PC-9 (cell line): ENCODE measurements at regions not wholly inside any gene's neighbourhood (a gene's known extent, or its start where the extent isn't known, plus 50 kb on each side); places are given as distances from the start of the nearest gene placed in this dataset.
A peak's percentile ranks its signal among the peaks of the same experiment; 100 is the strongest.

Experiments used
- BruUV-seq: library from RNA; stranded (reverse); fragments of 400-500 nt; replicated peaks from 2 replicates; lab custom pipeline; 2021; lab: Mats Ljungman, UMichigan
- CTCF ChIA-PET: fragments of 300-600 bp; sonication (Branson Sonifier 250); formaldehyde crosslinking; loops from one replicate; lab custom pipeline; 2022; ENCODE audit warnings: antibody characterized with exemption; lab: Charles Lee
- POLR2A ChIA-PET: fragments of 300-600 bp; sonication (Branson Sonifier 250); formaldehyde crosslinking; loops from one replicate; lab custom pipeline; 2022; ENCODE audit warnings: antibody characterized with exemption; ENCODE audit not compliant: unreplicated experiment; lab: Charles Lee
- DNase-seq, 2 experiments: peaks; one replicate each; pipeline versions ENCODE4 v3.0.0 to v3.0.0-alpha.2; 2015 to 2022; ENCODE audit warnings: mixed read lengths in 1 of 2
- H2AFZ ChIP-seq: fragments of 200-600 bp; sonication (generic); 2 replicates; pipeline ENCODE4 v1.8.1; 2017; ENCODE audit warnings: antibody characterized with exemption
- H3F3A ChIP-seq: fragments of 200-600 bp; sonication (generic); 2 replicates; pipeline ENCODE4 v1.8.1; 2017; ENCODE audit warnings: antibody characterized with exemption, mild to moderate bottlenecking, low read depth; ENCODE audit not compliant: insufficient read depth
- H3K27ac ChIP-seq: fragments of 200-600 bp; sonication (generic); 2 replicates; pipeline ENCODE4 v1.6.1; 2016; ENCODE audit warnings: mixed run types
- H3K27me3 ChIP-seq: fragments of 200-600 bp; sonication (generic); 2 replicates; pipeline ENCODE4 v1.6.1; 2016; ENCODE audit warnings: low read depth, mixed run types; ENCODE audit not compliant: insufficient read depth
- H3K36me3 ChIP-seq: fragments of 200-600 bp; sonication (generic); 2 replicates; pipeline ENCODE4 v1.6.1; 2016; ENCODE audit warnings: low read depth, mixed run types
- H3K4me1 ChIP-seq: fragments of 200-600 bp; sonication (generic); replicated peaks from 2 replicates; pipeline ENCODE4 v1.6.1; 2016; ENCODE audit warnings: mixed run types; ENCODE audit not compliant: insufficient read depth
- H3K4me2 ChIP-seq: fragments of 200-600 bp; sonication (generic); 2 replicates; pipeline ENCODE4 v1.6.1; 2017; ENCODE audit warnings: mixed run types
- H3K4me3 ChIP-seq: fragments of 200-600 bp; sonication (generic); 2 replicates; pipeline ENCODE4 v1.6.1; 2016; ENCODE audit warnings: mixed run types
- H3K79me2 ChIP-seq: fragments of 200-600 bp; sonication (generic); 2 replicates; pipeline ENCODE4 v1.6.1; 2017; ENCODE audit warnings: low read depth, mixed run types
- H3K9me2 ChIP-seq: fragments of 200-600 bp; sonication (generic); 2 replicates; pipeline ENCODE4 v1.8.1; 2017; ENCODE audit warnings: mild to moderate bottlenecking; ENCODE audit not compliant: insufficient read depth
- H3K9me3 ChIP-seq: fragments of 200-600 bp; sonication (generic); 2 replicates; pipeline ENCODE4 v1.8.1; 2016; ENCODE audit warnings: low read depth; ENCODE audit not compliant: insufficient read depth
- H4K20me1 ChIP-seq: fragments of 200-600 bp; sonication (generic); 2 replicates; pipeline ENCODE4 v1.8.1; 2017; ENCODE audit not compliant: insufficient read depth
- EZH2 ChIP-seq: fragments of 200-600 bp; sonication (generic); IDR thresholded peaks from 2 replicates; pipeline ENCODE4 v1.8.0; 2017; ENCODE audit warnings: antibody characterized with exemption, low read depth
- intact Hi-C: fragments of 100-400 bp; cut with micrococcal nuclease; formaldehyde crosslinking; loops from one replicate; pipeline ENCODE4 v1.10.0; 2022; ENCODE audit not compliant: unreplicated experiment
- TF ChIP-seq, protein P1 (sequence below): fragments of 200-600 bp; sonication (generic); conservative IDR thresholded peaks from 2 replicates; pipeline ENCODE4 v1.6.1; 2017; ENCODE audit warnings: mixed run types, antibody characterized with exemption, mild to moderate bottlenecking, moderate library complexity

DNA sequence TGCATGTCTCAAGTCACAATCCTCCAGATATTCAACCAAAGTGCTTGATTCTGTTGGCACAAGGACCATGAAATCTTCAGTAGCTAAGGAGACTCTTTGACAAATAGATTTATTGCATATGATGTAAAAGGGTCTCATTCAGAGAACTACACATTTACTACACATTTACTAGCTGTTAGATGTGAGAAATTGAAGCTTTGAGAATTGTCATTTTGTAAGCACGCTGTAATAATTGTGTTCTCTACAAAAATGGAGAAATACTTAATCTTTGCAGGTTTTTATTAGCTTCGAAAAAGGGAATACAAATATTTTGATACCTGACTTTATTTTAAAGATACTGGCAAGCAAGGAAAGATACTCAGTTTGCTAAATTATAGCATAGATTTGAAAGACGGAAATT lies 70.2 kb upstream of the CHD2 start:
- H2AFZ ChIP-seq: no peak overlapping the region

DNA sequence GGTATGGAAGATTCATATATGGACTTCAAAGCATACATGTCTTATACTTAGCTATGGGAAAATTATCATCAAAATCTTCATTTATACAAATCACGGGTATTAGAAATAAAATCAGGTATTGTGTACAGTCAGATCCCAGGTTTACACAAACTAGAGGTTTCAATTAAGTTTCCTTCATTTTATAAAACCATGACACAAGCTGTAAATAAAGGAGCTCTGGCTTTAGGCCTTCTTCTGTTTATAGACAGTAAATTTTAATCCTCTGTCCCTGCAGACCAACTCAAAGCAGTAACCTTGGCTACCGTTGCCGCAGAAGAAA lies 68.8 kb upstream of the CHD2 start:
- Histone ChIP-seq H3K27me3 (no peaks in the 10 kb centered on the region), H2AFZ (peak overlapping the region; percentile 39; the same call in 1 of the 2 replicates), H4K20me1 (no peaks in the 10 kb centered on the region), H3K9me2 (no peaks in the 10 kb centered on the region), H3K4me3 (peak overlapping the region; percentile 35; the same call in 1 of the 2 replicates), H3K36me3 (no peaks in the 10 kb centered on the region), H3K9me3 (no peaks in the 10 kb centered on the region), H3F3A (peaks cover 35% of the 10 kb centered on the region), H3K79me2 (no peaks in the 10 kb centered on the region), H3K4me1 (peaks cover 35% of the 10 kb centered on the region), H3K4me2 (peak overlapping the region; percentile 68), H3K27ac (peak overlapping the region; percentile 76)
- ChIA-PET CTCF (interaction anchor here (0.9 to 1.6 kb wide), 4 partner anchors 21 to 68 kb away, joined by 3 to 6 read pairs (median 4); no protein-coding TSS in a partner anchor), POLR2A (interaction anchor here (0.6 to 2.9 kb wide), 5 partner anchors 9 to 51 kb away, joined by 5 to 32 read pairs (median 10); no protein-coding TSS in a partner anchor)
- intact Hi-C loops: loop anchor here (1.0 kb wide), 2 partner anchors 11 to 38 kb away; no protein-coding TSS in a partner anchor
- TSS peak; percentile 92 for BruUV-seq
- no peak for DNase-seq
- TF ChIP-seq, protein P1, sequence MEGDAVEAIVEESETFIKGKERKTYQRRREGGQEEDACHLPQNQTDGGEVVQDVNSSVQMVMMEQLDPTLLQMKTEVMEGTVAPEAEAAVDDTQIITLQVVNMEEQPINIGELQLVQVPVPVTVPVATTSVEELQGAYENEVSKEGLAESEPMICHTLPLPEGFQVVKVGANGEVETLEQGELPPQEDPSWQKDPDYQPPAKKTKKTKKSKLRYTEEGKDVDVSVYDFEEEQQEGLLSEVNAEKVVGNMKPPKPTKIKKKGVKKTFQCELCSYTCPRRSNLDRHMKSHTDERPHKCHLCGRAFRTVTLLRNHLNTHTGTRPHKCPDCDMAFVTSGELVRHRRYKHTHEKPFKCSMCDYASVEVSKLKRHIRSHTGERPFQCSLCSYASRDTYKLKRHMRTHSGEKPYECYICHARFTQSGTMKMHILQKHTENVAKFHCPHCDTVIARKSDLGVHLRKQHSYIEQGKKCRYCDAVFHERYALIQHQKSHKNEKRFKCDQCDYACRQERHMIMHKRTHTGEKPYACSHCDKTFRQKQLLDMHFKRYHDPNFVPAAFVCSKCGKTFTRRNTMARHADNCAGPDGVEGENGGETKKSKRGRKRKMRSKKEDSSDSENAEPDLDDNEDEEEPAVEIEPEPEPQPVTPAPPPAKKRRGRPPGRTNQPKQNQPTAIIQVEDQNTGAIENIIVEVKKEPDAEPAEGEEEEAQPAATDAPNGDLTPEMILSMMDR: no peak
- TF ChIP-seq EZH2: no peak

More for the DNA sequence above, 70.2 kb upstream of the CHD2 start:
- H3K27me3 ChIP-seq: no peaks in the 10 kb centered on the region
- TF ChIP-seq, protein P1: no peak
- no peak for TF ChIP-seq EZH2
- H3F3A ChIP-seq: peaks cover 35% of the 10 kb centered on the region
- BruUV-seq: no TSS peak
- intact Hi-C loops: no loop called here
- H3K9me3 ChIP-seq: no peaks in the 10 kb centered on the region
- H3K27ac ChIP-seq: no peak overlapping the region
- H4K20me1 ChIP-seq: no peaks in the 10 kb centered on the region
- H3K4me1 ChIP-seq: peaks cover 35% of the 10 kb centered on the region
- DNase-seq: no peak
- CTCF ChIA-PET: no interaction called here
- POLR2A ChIA-PET: interaction anchor here (0.6 to 0.8 kb wide), 2 partner anchors 53 to 191 kb away, joined by 4 to 7 read pairs; no protein-coding TSS in a partner anchor
- no peaks in the 10 kb centered on the region for H3K79me2 ChIP-seq
- no peak overlapping the region for H3K4me3 ChIP-seq
- no peaks in the 10 kb centered on the region for H3K36me3 ChIP-seq
- H3K4me2 ChIP-seq: no peak overlapping the region
- H3K9me2 ChIP-seq: no peaks in the 10 kb centered on the region

DNA sequence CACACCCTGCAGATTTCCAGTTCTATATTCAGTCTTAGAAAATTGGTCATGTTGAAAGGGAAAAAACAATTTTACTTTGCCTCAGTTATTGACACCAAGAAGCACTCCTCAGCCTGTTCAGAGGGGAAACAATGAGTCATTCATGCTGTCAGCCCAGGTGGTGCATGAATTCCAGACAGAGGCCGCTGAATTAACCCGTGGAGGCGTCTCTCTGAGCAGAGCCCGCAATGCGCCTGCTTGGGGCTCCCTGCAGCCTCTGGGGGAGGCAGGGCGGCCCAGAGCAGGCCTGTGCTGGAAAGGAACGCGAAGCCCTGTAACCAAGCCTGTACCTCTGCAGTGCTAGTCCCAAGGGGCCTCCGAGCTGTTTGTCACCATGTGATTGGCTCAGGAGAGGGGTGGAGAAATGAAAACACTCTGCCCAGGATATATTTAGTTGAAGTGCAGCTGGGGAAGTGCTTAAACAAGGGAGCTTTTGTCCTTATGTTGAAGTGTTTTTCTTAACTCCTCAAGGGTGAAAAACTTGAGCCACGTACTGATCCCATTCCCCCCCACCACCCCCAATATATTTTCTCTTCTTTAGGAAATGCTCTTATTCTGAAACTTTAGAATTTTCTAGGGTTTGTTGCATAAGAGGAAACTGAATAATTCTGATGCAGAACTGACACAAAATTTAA lies 68.3 kb upstream of the CHD2 start:
- ChIA-PET CTCF (interaction anchor here (0.9 to 1.6 kb wide), 4 partner anchors 21 to 68 kb away, joined by 3 to 6 read pairs (median 4); no protein-coding TSS in a partner anchor), POLR2A (interaction anchor here (0.5 to 2.9 kb wide), 6 partner anchors 11 to 61 kb away, joined by 3 to 32 read pairs (median 8); no protein-coding TSS in a partner anchor)
- DNase-seq: peak; percentile 93 to 94
- no peaks in the 10 kb centered on the region for H3K9me2 ChIP-seq
- no TSS peak for BruUV-seq
- H2AFZ ChIP-seq: peak overlapping the region; percentile 49; the same call in 1 of the 2 replicates
- no peaks in the 10 kb centered on the region for H3K36me3 ChIP-seq
- no peaks in the 10 kb centered on the region for H3K9me3 ChIP-seq
- intact Hi-C loops: loop anchor here (1.0 kb wide), 2 partner anchors 11 to 38 kb away; no protein-coding TSS in a partner anchor
- peak overlapping the region; percentile 76 for H3K27ac ChIP-seq
- TF ChIP-seq EZH2: no peak
- TF ChIP-seq, protein P1: no peak
- no peaks in the 10 kb centered on the region for H3K27me3 ChIP-seq
- peaks cover 35% of the 10 kb centered on the region for H3F3A ChIP-seq
- peak overlapping the region; percentile 35 for H3K4me3 ChIP-seq
- H3K4me2 ChIP-seq: peak overlapping the region; percentile 68
- no peaks in the 10 kb centered on the region for H3K79me2 ChIP-seq
- no peaks in the 10 kb centered on the region for H4K20me1 ChIP-seq
- peaks cover 35% of the 10 kb centered on the region for H3K4me1 ChIP-seq
